GM23248 (cell line): ENCODE measurements at regions not wholly inside any gene's neighbourhood (a gene's known extent, or its start where the extent isn't known, plus 50 kb on each side); places are given as distances from the start of the nearest gene placed in this dataset.

Experiments used
- EZH2 ChIP-seq: fragments of 200-600 bp; sonication (generic); IDR thresholded peaks from 2 replicates; pipeline ENCODE4 v1.6.1; 2018; ENCODE audit warnings: antibody characterized with exemption, mild to moderate bottlenecking; ENCODE audit not compliant: insufficient read depth, poor library complexity, severe bottlenecking
- EZH2phosphoT487 ChIP-seq: fragments of 200-600 bp; sonication (generic); IDR thresholded peaks from 2 replicates; pipeline ENCODE4 v1.6.1; 2018; ENCODE audit warnings: antibody characterized with exemption, moderate library complexity, mild to moderate bottlenecking, low read depth; ENCODE audit not compliant: insufficient read depth

DNA sequence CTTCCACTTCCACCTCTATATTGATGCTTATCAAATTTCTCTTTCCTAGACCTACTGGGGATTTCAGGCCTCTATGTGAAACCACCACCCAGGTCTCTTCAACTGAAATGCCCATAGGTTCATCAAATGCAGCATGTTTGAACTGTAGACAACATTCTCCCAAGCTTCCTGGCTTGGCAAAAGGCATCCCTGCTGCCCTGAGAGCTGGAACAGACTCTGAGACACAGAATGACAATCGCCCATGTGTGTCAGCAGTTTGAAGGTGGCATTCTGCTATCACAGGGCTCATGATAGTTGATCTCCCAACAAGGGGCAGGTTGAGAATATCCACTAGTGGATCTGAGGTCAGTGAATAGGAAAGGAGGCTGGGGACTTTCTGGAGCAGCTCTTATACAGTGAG, 200.7 kb downstream of the RPLP1 start:
- no peak for TF ChIP-seq EZH2
- no peak for TF ChIP-seq EZH2phosphoT487
